ENCODE measurements at regions not wholly inside any gene's neighbourhood (a gene's known extent, or its start where the extent isn't known, plus 50 kb on each side); places are given as distances from the start of the nearest gene placed in this dataset.
"Not testable (repeated sequence)": the region's sequence is repeated elsewhere in the genome, so short reads cannot be mapped to it uniquely, and the experiment has no call there.

- DNase-seq: no peak
Observed at GRCh38 chr1:238991765-238992495, 394.4 kb upstream of the CHRM3 start.

DNA sequence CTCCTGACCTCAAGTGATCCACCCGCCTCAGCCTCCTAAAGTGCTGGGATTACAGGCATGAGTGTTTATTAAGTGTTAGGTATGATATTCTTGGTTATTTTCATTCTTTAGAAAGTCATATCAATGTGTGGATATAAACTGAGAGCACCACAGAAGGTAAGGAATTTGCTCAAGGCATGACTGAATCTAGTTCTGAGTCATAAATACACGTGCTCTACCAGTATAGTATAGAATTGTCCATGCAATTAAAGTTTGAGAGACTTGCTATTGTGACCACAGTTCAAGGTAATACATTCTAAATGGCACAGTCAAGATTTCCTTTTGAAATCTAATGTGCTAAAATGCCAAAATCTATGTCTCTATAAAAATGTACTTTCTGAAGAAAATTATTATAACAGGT lies 401.1 kb upstream of the CHRM3 start:
- no peak for DNase-seq

DNA sequence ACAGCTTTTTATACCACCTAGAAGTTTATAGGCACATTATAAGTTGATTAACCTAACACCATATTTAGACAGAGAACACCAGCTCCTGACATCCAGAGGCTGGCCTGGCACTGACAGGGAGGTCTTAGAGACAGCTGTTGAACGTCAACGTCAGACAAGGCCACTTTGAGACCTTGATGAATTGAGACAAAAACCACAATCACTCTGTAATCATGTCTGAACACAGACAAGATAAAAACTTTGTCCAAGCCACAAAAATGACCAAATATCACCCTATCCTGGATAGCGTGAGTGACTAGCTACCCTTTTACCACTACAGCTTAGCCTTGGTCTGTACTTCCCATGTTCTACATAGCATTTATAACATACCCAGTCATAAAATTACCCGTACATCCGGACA lies 403.6 kb upstream of the CHRM3 start:
- DNase-seq: no peak

GRCh38 chr1:238981317-238981933 lies 404.9 kb upstream of the CHRM3 start:
- DNase-seq: no peak

DNA sequence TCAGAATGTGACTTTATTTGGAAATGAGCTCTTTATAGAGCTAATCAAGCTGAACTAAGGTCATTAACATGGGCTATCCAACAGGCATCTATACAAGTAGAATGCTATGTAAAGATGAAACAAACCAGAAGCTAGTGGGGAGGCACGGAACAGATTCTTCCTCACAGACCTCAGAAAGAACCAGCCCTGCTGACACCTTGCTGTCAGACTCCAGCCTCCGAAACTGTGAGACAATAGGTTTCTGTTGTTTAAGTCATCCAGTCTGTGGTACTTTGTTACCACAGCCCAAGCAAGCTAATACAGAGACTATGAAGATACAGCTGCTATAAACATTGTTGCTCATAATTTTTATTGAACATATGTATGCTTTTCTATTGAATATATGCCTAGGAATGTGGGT lies 406.3 kb upstream of the CHRM3 start:
- DNase-seq: no peak

- DNase-seq: no peak
Observed at GRCh38 chr1:238964631-238965030, 421.7 kb upstream of the CHRM3 start.

DNA sequence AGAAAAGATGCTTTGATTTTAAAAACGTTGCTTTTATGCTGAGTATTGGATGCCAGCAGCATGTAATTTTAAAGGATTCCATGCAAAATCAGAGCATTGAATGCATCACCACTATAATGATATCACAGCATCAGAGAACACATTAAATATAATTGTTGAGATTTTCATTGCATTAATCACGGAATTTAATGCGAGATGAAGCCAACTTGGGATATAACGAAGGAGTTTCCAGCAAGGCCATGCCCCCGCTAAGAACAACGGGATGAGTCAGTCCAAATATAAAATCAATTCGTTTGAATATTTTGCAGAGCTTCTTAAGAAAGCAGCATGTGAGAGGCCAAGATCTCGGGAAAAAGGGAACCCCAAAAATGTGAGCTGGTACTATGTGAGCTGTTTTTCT lies 423.4 kb upstream of the CHRM3 start:
- no peak for DNase-seq

DNA sequence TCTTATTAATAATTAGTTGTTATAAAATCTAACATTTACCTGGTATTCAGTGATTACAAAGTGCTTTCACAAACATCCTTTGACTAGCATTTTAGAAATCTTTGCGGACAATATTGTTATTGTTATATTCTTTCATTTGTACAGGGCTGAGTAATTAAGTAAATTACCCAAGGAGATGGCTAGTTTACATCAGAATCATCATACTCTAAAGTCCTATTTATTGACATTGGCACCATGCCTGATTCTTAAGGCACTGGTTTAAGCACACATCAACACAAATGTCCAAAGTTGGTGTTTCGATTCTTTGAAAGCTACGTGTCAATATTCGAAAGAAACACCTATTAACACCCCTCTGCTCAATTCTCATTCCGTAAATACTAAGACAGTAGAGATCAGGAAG lies 424.6 kb upstream of the CHRM3 start:
- DNase-seq: no peak

- DNase-seq: no peak
Observed at GRCh38 chr1:238960071-238960470, 426.3 kb upstream of the CHRM3 start.

DNA sequence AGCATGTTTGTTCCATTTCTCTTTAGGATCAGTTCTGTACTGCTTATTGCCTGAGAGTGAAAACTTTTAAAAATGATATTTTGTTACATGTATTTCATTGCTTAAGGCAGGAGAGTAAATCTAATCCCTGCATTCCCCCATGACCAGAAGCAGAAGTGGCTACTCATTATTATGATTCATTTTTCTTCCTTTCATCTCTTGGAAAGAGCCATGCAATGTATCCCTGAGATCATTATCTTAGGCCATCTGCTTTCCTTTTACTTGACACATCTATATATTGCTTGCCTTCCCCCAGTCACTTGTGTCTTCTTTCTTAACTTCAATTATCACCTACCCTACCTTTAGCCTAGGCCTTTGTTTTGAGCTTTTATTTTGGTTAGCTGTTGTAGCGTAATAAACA lies 430.4 kb upstream of the CHRM3 start:
- no peak for DNase-seq

DNA sequence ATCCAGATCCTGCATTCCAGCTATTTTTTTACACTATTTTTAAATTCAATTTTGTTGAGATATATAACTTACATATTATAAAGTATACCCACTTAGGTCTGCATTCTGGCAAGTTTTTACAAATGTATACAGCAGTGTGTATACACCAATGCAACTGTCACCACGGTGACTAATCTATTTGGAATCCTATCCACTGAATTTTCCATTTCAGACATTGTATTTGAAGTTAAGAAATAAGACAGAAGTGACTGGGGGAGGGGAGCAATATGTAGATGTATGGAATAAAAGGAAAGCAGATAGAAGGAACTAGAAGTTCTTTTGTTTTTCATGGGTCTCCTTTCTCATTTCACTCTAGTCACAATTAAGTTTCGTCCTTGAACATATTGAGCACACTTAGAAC lies 431.5 kb upstream of the CHRM3 start:
- DNase-seq: no peak

DNA sequence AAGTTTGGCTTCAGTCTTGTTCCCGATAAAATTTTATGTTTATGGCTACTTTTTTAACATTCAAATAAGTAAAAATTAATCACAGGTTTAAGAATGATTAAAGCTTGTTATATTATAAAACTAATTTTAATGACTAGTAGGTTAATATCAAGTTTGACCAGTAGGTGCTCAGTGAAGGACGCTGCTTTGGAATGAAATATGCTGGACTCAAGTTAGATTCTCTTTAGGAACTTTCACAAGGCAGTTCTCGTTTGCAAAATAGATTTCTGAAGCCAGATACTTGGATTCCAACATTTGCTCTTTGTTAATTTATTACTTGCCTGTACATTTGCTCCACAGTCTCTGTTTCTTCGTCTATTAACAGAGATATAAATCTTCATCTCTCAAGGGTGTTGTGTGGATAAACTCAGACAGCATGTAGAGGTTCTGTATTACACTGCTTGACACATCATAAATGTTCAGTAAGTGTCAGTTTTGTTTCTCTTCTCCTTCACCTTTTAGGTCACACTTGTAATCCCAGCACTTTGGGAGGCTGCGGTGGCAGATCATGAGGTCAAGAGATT lies 432.8 kb upstream of the CHRM3 start:
- DNase-seq: no peak

DNA sequence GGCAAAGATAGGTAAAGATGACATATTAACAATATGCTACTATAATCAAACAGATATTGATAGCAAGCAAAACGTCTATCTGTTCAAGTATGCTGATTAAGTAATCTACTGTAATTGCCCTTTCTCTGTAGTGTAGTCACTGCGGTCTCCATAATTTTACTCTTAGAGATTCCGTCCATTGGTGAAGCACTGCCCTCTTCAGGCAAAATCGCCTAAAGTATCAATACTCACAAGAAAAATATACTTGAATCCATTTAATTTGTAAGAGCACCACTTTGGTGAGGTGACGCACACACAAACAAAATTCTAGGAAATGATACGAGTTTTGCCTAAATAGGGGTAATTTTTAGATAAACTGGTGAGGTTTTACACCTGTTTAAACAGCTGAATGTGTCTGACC lies 434.6 kb upstream of the CHRM3 start:
- DNase-seq: no peak

DNA sequence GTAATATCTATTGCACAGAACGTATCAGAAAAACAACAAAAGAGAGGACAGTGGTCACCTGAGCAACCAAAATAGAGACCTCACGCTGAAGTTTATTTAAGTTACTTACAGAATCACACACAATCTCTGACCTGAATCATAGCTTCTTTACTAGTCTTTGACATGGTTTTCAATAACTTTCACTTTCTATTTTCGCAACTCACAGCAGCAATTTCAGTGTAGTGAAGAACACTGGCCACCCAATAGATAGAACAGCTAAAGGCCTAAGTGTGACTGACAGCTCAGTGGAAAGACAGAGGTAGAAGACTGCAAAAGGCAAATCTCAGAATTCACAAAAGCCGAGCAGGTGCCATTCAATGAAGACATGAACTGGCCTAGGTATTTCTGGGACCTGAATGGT lies 435.6 kb upstream of the CHRM3 start:
- no peak for DNase-seq

- no peak for DNase-seq
Observed at GRCh38 chr1:238950017-238950416, 436.4 kb upstream of the CHRM3 start.

DNA sequence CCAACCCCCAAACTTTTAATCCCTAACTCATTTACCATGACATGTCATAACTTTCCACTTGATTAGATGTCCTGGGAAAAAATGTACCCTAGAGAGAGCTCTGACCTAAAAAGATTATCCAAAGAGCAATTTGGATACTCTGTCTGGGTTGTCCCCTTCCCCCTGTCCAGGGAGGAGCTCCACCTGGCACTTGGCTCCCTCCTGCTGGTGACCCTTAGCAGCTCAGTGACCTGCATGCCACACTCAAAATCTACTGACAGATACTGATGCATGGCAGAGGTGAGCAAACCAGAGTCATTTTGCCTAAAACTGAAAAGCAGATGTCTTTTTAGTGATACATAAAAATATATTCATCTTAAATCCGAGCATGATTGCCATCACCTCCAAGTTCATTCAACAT lies 442.3 kb upstream of the CHRM3 start:
- no peak for DNase-seq

DNA sequence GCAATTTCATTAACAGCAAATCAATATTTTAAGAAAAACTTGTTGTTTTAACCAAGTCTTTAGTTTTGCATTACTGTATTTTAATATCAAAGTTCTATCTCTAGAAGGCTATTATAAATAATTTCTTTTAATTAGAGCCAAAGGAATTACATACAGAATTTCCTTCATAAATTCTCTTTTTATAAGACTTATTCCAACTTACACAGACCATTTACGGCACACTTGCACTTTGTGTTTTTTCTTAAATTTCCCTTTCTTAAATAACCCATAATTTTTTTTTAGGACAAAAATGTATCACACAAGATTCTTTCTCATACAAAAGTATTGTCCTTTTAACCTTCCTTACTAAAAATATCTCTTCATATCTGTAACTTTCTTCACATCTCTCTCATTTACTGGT lies 458.5 kb upstream of the CHRM3 start:
- DNase-seq: no peak

DNA sequence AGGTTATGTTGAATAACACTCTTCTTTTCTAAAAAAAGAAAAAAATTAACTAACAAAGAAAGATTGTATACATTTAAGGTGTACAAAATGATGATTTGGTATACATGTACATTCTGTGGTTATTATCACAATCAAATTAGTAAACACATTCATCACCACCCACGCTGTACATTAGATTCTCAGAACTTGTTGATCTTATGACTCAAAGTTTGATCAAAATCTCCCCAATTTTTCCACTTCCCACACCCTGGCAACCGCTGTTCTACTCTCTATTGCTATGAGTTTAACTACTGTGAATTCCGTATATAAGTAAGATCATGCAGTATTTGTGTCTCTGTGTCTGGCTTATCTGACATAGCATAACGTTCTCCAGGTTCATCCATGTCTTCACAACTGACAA lies 469.5 kb upstream of the CHRM3 start:
- no peak for DNase-seq

DNA sequence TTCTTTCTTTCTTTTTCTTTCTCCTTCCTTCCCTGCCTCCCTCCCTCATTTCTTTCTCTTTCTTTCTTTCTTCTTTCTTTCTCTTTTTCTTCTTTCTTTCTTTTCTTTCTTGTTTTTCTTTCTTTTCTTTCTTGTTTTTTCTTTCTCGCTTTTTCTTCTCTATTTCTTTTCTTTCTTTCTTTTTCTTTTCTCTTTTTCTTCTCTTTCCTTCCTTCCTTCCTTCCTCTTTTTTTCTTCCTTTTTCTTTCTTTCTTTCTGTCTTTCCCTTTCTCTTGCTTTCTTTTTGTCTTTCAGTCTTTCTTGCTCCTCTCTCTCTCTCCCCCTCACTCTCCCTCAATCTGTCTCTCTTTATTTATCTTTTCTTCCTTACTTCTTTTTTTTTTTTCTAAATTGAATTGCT lies 472.0 kb upstream of the CHRM3 start:
- DNase-seq: no peak

DNA sequence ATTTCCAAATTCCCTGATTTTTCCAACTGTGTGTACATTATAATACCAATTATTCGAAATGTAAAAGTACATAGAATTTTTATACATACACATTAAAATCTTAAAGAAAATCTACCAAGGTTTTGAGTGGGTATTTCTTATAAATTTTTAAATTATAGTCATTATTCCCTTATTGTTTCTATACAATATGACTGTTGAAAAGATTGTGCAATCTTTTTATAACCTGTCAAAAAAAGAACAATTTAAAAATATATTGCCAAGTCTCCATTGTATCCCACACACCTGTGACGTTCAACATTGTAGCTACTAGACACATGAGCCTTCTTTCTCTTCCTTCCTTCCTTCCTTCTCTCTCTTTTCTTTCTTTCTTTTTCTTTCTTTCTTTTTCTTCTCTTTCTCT lies 473.2 kb upstream of the CHRM3 start:
- DNase-seq: no peak

GRCh38 chr1:238912148-238912547 lies 474.2 kb upstream of the CHRM3 start:
- no peak for DNase-seq

GRCh38 chr1:238902752-238903151 lies 483.6 kb upstream of the CHRM3 start:
- DNase-seq: not testable (repeated sequence)

DNA sequence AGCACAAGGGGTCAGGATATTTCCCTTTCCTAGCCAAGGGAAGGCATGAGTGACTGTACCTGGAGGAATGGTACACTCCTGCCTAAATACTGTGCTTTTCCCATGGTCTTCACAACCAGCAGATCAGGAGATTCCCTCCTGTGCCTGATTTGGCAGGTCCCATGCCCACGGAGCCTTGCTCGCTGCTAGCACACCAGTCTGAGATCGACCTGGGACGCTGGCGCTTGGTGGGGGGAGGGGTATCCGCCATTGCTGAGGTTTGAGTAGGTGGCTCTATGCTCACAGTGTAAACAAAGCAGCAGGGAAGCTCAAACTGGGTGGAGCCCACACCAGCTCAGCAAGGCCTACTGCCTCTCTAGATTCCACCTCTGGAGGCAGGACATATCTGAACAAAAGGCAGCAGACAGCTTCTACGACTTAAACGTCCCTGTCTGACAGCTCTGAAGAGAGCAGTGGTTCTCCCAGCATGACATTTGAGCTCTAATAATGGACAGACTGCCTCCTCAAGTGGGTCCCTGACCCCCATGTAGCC lies 486.0 kb upstream of the CHRM3 start:
- DNase-seq: no peak

DNA sequence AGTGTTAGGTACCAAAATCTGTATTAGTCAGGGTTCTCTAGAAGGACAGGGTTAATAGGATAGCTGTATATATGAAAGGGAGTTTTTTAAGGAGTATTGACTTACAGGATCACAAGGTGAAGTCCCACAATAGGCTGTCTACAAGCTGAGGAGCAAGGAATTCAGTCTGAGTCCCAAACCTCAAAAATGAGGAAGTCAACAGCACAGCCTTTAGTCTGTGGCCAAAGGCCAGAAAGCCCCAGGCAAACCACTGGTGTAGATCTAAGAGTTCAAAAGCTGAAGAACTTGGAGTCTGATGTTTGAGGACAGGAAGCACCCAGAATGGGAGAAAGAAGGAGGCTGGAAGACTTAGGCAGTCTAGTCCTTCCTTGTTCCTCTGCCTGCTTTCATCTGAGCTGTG lies 487.5 kb upstream of the CHRM3 start:
- no peak for DNase-seq

- DNase-seq: no peak
Observed at GRCh38 chr1:238895911-238896310, 490.5 kb upstream of the CHRM3 start.
